ENCODE measurements at regions not wholly inside any gene's neighbourhood (a gene's known extent, or its start where the extent isn't known, plus 50 kb on each side); places are given as distances from the start of the nearest gene placed in this dataset.

- TF ChIP-seq, protein P1, sequence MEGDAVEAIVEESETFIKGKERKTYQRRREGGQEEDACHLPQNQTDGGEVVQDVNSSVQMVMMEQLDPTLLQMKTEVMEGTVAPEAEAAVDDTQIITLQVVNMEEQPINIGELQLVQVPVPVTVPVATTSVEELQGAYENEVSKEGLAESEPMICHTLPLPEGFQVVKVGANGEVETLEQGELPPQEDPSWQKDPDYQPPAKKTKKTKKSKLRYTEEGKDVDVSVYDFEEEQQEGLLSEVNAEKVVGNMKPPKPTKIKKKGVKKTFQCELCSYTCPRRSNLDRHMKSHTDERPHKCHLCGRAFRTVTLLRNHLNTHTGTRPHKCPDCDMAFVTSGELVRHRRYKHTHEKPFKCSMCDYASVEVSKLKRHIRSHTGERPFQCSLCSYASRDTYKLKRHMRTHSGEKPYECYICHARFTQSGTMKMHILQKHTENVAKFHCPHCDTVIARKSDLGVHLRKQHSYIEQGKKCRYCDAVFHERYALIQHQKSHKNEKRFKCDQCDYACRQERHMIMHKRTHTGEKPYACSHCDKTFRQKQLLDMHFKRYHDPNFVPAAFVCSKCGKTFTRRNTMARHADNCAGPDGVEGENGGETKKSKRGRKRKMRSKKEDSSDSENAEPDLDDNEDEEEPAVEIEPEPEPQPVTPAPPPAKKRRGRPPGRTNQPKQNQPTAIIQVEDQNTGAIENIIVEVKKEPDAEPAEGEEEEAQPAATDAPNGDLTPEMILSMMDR (IDR thresholded peaks at IDR 0.05; ENCODE audit: borderline replicate concordance, extremely low read depth, low read length, poor library complexity, severe bottlenecking): no peak
- TF ChIP-seq EZH2 (IDR thresholded peaks at IDR 0.05; ENCODE audit: borderline replicate concordance, low read depth, low read length, severe bottlenecking): no peak
Observed at GRCh38 chr14:87000081-87000480, 992.9 kb downstream of the GALC start.
